ENCODE measurements at regions not wholly inside any gene's neighbourhood (a gene's known extent, or its start where the extent isn't known, plus 50 kb on each side); places are given as distances from the start of the nearest gene placed in this dataset.

- TF ChIP-seq, protein P1, sequence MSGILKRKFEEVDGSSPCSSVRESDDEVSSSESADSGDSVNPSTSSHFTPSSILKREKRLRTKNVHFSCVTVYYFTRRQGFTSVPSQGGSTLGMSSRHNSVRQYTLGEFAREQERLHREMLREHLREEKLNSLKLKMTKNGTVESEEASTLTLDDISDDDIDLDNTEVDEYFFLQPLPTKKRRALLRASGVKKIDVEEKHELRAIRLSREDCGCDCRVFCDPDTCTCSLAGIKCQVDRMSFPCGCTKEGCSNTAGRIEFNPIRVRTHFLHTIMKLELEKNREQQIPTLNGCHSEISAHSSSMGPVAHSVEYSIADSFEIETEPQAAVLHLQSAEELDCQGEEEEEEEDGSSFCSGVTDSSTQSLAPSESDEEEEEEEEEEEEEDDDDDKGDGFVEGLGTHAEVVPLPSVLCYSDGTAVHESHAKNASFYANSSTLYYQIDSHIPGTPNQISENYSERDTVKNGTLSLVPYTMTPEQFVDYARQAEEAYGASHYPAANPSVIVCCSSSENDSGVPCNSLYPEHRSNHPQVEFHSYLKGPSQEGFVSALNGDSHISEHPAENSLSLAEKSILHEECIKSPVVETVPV (CRISPR knock-in tag; IDR thresholded peaks at IDR 0.05), result no peak
- TF ChIP-seq, protein P2, sequence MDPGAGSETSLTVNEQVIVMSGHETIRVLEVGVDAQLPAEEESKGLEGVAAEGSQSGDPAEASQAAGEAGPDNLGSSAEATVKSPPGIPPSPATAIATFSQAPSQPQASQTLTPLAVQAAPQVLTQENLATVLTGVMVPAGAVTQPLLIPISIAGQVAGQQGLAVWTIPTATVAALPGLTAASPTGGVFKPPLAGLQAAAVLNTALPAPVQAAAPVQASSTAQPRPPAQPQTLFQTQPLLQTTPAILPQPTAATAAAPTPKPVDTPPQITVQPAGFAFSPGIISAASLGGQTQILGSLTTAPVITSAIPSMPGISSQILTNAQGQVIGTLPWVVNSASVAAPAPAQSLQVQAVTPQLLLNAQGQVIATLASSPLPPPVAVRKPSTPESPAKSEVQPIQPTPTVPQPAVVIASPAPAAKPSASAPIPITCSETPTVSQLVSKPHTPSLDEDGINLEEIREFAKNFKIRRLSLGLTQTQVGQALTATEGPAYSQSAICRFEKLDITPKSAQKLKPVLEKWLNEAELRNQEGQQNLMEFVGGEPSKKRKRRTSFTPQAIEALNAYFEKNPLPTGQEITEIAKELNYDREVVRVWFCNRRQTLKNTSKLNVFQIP (CRISPR knock-in tag; IDR thresholded peaks at IDR 0.05; ENCODE audit: borderline replicate concordance, low read depth), result no peak
- TF ChIP-seq ESRRG (CRISPR knock-in tag; IDR thresholded peaks at IDR 0.05) (no peak), ZFP3 (CRISPR knock-in tag; IDR thresholded peaks at IDR 0.05) (no peak)
These were observed 63.5 kb upstream of the MFGE8 start (continued) for GRCh38 chr15:88976656-88977055.

- TF ChIP-seq BACH2 (CRISPR knock-in tag; IDR thresholded peaks at IDR 0.05; ENCODE audit: borderline replicate concordance) (no peak), TSHZ2 (CRISPR knock-in tag; IDR thresholded peaks at IDR 0.05) (no peak), ISL1 (CRISPR knock-in tag; IDR thresholded peaks at IDR 0.05) (no peak), TCF4 (CRISPR knock-in tag; IDR thresholded peaks at IDR 0.05; ENCODE audit: borderline replicate concordance) (no peak), SNAI2 (CRISPR knock-in tag; IDR thresholded peaks at IDR 0.05) (no peak), PPARA (CRISPR knock-in tag; IDR thresholded peaks at IDR 0.05; ENCODE audit: borderline replicate concordance) (no peak), OSR1 (CRISPR knock-in tag; IDR thresholded peaks at IDR 0.05) (no peak), ZNF70 (CRISPR knock-in tag; IDR thresholded peaks at IDR 0.05) (no peak), ZNF565 (CRISPR knock-in tag; conservative IDR thresholded peaks at IDR 0.05; ENCODE audit: low read depth) (no peak), GLIS3 (CRISPR knock-in tag; IDR thresholded peaks at IDR 0.05) (no peak), ARNTL (CRISPR knock-in tag; IDR thresholded peaks at IDR 0.05; ENCODE audit: borderline replicate concordance, low read depth) (no peak), ZFP30 (CRISPR knock-in tag; IDR thresholded peaks at IDR 0.05) (no peak), ZC3H10 (CRISPR knock-in tag; IDR thresholded peaks at IDR 0.05) (no peak), CSDC2 (CRISPR knock-in tag; IDR thresholded peaks at IDR 0.05) (no peak)
- TF ChIP-seq, protein P3, sequence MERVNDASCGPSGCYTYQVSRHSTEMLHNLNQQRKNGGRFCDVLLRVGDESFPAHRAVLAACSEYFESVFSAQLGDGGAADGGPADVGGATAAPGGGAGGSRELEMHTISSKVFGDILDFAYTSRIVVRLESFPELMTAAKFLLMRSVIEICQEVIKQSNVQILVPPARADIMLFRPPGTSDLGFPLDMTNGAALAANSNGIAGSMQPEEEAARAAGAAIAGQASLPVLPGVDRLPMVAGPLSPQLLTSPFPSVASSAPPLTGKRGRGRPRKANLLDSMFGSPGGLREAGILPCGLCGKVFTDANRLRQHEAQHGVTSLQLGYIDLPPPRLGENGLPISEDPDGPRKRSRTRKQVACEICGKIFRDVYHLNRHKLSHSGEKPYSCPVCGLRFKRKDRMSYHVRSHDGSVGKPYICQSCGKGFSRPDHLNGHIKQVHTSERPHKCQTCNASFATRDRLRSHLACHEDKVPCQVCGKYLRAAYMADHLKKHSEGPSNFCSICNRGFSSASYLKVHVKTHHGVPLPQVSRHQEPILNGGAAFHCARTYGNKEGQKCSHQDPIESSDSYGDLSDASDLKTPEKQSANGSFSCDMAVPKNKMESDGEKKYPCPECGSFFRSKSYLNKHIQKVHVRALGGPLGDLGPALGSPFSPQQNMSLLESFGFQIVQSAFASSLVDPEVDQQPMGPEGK (CRISPR knock-in tag; IDR thresholded peaks at IDR 0.05; ENCODE audit: borderline replicate concordance), result no peak
- TF ChIP-seq, protein P1 (CRISPR knock-in tag; IDR thresholded peaks at IDR 0.05), result no peak
- TF ChIP-seq, protein P2 (CRISPR knock-in tag; IDR thresholded peaks at IDR 0.05; ENCODE audit: borderline replicate concordance, low read depth), result no peak
- no peak for ATAC-seq
These were observed 66.5 kb upstream of the MFGE8 start for GRCh38 chr15:88979674-88980073.

DNA sequence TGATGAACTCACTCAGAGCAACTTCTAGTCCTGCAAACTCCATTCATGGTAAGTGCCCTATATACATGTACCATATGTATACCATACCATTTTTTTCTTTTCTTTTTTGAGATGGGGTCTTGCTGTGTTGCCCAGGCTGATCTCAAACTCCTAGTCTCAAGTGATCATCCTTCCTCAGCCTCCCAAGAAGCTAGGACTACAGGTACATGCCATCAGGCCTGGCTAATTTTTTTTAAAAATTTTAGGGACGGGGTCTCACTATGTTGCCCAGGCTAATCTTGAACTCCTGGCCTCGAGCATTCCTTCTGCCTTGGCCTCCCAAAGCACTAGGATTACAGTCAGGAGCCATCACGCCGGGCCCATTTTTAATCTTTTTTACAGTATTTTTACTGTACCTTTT, 67.3 kb upstream of the MFGE8 start:
- ATAC-seq, result no peak
- TF ChIP-seq ARNTL (CRISPR knock-in tag; IDR thresholded peaks at IDR 0.05; ENCODE audit: borderline replicate concordance, low read depth) (no peak), TSHZ2 (CRISPR knock-in tag; IDR thresholded peaks at IDR 0.05) (no peak), ZFP30 (CRISPR knock-in tag; IDR thresholded peaks at IDR 0.05) (no peak), TOX (CRISPR knock-in tag; IDR thresholded peaks at IDR 0.05; ENCODE audit: borderline replicate concordance) (no peak), ZC3H10 (CRISPR knock-in tag; IDR thresholded peaks at IDR 0.05) (no peak), ZFP3 (CRISPR knock-in tag; IDR thresholded peaks at IDR 0.05) (no peak), OSR1 (CRISPR knock-in tag; IDR thresholded peaks at IDR 0.05) (no peak), ISL1 (CRISPR knock-in tag; IDR thresholded peaks at IDR 0.05) (no peak), SNAI2 (CRISPR knock-in tag; IDR thresholded peaks at IDR 0.05) (no peak), ZNF70 (CRISPR knock-in tag; IDR thresholded peaks at IDR 0.05) (no peak)
- TF ChIP-seq, protein P1 (CRISPR knock-in tag; IDR thresholded peaks at IDR 0.05), result no peak
